GM18502 (cell line): ENCODE measurements at regions not wholly inside any gene's neighbourhood (a gene's known extent, or its start where the extent isn't known, plus 50 kb on each side); places are given as distances from the start of the nearest gene placed in this dataset.

Experiments used
- ATAC-seq: cut with Tn5 transposase; IDR thresholded peaks from one replicate; pipeline ENCODE4 v1.9.1; 2021; ENCODE audit warnings: mild to moderate bottlenecking; ENCODE audit not compliant: unreplicated experiment, poor library complexity

DNA sequence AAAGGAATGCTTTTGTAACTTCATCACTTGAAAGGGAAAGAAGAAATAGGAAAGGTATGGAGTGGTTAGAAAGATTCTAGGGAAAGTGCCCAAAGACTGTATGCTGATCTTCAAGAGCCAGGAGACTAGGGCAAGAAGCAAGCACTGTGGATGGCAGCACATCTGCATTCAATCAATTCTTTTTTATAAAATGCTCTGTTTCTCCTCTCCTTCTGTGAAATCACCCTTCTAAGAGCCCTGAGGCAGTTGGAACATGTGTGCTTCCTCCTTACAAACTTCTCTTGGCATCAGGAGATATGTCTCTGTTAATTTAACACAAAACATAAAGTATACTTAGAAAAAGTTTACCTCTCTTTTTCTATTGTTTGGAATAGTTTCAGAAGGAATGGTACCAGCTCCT lies 1162.2 kb upstream of the GJE1 start:
- ATAC-seq: no peak

DNA sequence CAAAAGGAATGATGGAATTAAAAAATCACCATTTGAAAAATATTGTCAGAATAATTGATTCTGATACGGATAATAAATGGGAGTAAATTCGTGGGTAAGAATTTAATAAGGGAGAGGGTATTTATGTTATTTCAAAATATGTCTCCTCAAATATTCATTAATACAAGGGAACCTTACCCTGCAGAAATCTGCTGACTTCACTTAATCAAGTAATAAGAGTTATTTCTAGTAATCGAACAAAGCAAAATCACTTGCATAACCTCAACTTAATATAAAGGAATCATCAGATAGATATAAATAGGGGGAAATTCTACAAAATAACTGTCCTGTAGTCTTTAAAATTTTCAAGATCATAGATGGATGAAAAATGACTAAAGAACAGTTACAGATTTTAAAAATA lies 1164.7 kb upstream of the GJE1 start:
- no peak for ATAC-seq

- no peak for ATAC-seq
Measured at GRCh38 chr6:140966676-140967075, 1166.0 kb upstream of the GJE1 start.

DNA sequence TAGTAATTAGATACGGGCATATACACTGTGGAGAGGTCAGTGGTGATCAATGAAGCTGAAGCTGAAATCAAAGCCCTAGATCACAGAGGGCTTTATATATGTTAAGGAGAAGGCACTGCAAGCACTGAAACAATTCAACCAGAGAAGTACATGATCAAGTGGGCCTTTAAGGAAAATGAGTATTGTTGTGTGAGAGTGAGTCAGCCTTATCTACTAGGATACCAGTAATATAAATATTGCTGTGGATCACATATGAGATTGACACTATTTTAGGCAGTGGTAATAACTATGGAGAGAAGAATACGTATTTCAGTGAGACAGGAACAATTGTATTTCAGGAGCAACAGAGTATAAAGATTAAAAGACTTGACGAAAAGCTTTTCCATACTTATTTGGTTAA lies 1172.2 kb upstream of the GJE1 start:
- ATAC-seq: no peak

- no peak for ATAC-seq
Measured at GRCh38 chr6:140957386-140957785, 1175.3 kb upstream of the GJE1 start.

GRCh38 chr6:140956571-140957369 lies 1176.0 kb upstream of the GJE1 start:
- ATAC-seq: no peak

GRCh38 chr6:140940251-140940925 lies 1192.3 kb upstream of the GJE1 start:
- no peak for ATAC-seq

DNA sequence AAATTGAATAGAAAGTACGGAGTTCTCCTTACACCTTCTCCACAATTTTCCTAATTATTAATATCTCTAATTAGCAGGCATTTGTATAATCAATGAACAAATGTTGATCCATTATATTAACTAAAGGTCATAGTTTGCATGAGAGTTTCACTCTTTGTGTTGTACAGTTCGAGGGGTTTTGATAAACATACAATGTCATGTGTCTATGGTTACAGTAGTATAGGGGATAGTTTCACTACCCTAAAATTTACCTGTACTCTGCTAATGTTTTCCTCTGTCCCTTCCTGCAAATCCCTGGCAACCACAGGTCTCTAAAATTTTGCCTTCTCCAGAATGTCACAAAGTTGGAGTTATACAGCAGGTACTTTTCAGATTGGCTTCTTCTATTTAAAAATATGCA lies 1199.8 kb upstream of the GJE1 start:
- ATAC-seq: no peak

DNA sequence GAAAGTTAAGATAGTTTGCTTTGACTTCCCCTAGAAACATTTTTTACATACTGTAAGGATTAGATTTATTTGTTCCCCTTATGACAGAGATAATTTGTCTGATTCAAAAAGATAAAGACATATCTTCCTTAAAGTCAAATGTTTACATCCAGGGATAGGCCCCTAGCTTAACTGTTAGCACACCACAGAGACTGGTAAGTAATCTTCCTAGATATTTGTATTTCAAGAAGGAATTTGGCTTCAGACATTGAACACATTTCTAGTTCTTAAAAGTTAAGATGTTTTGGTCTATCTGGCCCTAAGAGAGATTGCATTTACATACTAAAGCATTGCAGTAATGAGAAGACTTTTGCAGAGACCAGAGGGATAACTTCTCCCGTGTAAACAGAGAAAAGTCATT lies 1201.1 kb upstream of the GJE1 start:
- ATAC-seq: no peak

DNA sequence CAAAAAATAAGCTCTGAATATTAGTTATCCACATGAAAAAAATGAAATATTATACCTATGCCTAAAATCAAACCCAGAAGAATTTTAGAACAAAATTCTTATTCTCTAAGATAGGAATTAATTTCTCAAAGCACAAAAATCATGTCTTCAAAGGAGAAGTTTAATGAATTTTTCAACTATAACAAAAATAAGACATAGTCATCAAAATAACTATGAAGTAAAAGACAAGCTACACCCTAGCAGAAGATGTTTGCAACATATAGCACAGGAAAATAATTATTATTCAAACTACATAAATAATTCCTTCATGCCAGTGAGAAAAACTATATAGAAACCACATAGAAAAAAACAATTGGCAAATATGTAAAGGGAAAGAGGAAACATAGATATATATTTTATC lies 1203.6 kb upstream of the GJE1 start:
- ATAC-seq: no peak

GRCh38 chr6:140923048-140923447 lies 1209.7 kb upstream of the GJE1 start:
- no peak for ATAC-seq

DNA sequence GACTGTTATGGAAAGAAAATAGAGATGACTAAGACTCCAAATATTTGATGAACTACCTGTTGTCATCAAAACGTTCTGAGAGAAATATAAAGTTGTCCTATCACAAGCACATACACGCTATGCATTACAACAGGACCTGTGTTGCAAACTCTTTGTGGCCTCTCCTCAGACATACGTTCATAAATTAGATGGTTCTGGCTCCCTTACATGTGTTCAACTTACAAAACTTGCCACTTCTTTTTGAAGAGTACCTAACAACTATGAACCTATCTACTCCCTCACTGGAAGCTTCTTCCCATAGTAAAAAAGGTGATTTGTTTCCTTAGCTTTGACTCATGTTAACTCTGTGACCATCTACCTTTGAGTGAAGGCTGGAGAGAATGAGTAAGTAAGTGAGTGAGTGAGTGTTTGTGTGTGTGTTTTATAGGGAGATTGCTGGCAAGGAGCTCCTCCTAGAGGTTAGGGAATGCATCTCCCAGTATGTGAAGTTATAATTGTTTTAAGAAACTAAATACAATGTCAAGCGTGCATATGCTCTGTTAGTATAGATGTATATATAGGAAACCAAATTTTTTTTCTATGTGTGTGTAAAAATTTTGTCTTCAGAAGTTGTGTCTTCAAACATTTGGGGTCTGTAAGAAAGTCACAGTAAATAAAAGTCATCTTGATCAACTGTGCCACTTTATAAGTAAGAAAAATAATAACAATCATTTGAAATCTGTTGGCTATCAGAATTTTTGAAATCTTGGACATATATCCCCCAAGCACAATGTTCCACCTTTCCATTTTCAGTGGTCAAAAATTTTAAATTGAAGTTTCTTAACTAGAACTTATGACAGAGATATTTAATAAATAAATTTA lies 1211.1 kb upstream of the GJE1 start:
- no peak for ATAC-seq

GRCh38 chr6:140917911-140918310 lies 1214.8 kb upstream of the GJE1 start:
- no peak for ATAC-seq

GRCh38 chr6:140915551-140915950 lies 1217.2 kb upstream of the GJE1 start:
- no peak for ATAC-seq

GRCh38 chr6:140915103-140915502 lies 1217.6 kb upstream of the GJE1 start:
- ATAC-seq: no peak

DNA sequence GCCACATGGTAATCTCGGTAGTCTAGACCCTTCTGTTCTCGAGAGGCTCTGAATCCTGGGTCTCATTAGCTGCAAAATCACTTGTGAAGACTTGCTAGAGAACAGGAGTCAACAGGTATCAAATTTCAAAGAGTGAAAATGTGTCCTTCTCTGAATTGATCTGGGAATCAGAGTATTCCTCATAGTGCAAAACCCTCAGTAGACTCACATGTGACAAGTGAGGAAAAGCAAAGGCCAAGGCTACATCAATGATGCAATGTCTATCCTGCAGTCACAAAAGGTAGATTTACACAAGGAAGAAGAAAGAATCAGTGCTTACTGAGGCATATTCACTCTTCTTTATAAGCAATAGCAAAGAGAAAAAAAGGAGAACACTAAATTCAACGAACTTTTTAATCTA lies 1220.0 kb upstream of the GJE1 start:
- no peak for ATAC-seq

DNA sequence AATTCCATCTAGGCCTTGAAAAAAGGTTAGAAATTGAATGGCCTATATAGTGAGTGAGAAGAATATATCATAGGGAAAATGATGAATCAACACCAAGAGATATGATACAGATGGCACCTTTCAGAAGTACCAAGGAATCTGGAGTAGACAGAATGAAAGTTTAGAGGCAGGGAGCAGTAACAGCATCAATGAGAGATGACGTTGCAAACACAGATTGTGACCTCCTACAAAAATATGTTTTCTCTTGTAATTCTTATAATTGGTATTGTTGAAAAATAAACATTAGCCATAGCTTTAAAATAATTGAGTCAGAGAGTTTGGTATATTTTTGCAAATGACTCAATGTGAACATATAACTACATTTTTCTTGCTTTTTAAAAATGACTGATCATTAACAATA lies 1223.1 kb upstream of the GJE1 start:
- no peak for ATAC-seq

GRCh38 chr6:140909156-140909555 lies 1223.6 kb upstream of the GJE1 start:
- ATAC-seq: no peak

GRCh38 chr6:140908505-140908904 lies 1224.2 kb upstream of the GJE1 start:
- no peak for ATAC-seq

GRCh38 chr6:140907235-140907634 lies 1225.5 kb upstream of the GJE1 start:
- no peak for ATAC-seq

DNA sequence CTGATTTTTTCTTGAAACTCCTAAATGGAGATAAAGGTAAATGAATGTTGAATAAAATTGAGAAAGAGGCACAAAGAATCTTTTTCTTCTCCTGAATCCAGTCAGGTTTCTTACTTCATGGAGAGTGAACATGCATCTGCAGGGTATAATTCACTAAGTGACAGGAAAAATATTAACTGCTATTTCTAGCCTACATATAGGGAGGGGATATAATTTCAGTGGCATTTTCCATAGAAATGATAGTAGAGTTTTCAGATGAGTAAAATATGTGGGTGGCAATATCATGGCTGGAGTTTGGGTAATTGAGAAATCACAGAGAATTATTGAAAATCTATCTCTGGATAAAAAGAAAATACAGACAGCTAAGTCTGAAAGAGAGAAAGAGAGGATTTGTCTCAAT lies 1227.0 kb upstream of the GJE1 start:
- no peak for ATAC-seq
